AML-193 (cell line): ENCODE measurements at regions not wholly inside any gene's neighbourhood (a gene's known extent, or its start where the extent isn't known, plus 50 kb on each side); places are given as distances from the start of the nearest gene placed in this dataset.

Experiments used
- DNase-seq, 2 experiments: peaks; one replicate each; lab custom pipeline; 2025; lab: John Stamatoyannopoulos, UW

DNA sequence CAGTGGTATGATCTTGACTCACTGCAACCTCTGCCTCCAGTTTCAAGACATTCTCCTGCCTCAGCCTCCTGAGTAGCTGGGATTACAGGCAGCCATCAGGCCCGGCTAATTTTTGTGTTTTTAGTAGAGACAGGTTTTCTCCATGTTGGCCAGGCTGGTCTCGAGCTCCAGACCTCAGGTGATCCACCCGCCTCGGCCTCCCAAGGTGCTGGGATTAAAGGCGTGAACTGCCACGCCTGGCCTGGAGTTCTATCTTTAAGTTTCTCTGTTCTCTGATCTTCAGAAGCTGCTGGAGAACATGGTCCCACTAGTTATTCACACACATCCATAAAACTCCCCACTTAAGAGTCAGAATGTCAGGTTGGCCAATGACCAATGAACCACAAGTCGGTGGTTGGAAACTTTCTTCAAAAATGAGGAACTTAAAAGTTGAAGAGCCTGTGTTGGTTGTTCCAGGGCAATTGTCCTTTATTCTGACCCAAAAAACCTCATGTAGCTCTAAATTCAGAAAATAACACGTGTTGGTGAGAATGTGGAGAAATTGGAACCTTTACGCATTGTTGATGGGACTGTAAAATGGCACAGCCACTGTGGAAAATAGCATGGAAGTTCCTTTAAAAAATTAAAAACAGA, 55.9 kb upstream of the PIK3CB start:
- DNase-seq = peak; percentile 99

- no peak for DNase-seq
Observed at GRCh38 chr3:138889792-138890191, 55.1 kb upstream of the PIK3CB start.

- peak; percentile 43 to 58 for DNase-seq
Observed at GRCh38 chr3:138888560-138888959, 53.8 kb upstream of the PIK3CB start.

DNA sequence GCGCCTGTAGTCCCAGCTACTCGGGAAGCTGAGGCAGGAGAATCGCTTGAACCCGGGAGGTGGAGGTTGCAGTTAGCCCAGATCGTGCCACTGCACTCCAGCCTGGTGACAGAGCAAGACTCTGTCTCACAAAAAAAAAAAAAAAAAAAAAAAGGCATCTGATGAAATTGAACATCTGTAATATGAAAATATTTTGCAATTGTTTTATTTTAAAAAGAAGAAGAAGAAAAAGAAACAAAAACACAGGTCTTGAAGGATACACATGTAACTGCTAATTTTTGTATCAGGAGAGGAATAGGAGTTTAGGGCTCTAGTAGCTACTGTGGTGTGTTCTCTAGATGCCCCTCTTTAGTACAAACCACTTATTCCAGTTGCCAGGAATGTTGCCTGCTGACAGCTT, 51.4 kb upstream of the PIK3CB start:
- peak in 1 of 2 experiments; percentile 25 for DNase-seq
